COLO668 (cell line): ENCODE measurements at regions not wholly inside any gene's neighbourhood (a gene's known extent, or its start where the extent isn't known, plus 50 kb on each side); places are given as distances from the start of the nearest gene placed in this dataset.
"Not testable (repeated sequence)": the region's sequence is repeated elsewhere in the genome, so short reads cannot be mapped to it uniquely, and the experiment has no call there.

Experiments used
- DNase-seq: peaks from one replicate; lab custom pipeline; 2025; ENCODE audit not compliant: unreplicated experiment; lab: John Stamatoyannopoulos, UW

DNA sequence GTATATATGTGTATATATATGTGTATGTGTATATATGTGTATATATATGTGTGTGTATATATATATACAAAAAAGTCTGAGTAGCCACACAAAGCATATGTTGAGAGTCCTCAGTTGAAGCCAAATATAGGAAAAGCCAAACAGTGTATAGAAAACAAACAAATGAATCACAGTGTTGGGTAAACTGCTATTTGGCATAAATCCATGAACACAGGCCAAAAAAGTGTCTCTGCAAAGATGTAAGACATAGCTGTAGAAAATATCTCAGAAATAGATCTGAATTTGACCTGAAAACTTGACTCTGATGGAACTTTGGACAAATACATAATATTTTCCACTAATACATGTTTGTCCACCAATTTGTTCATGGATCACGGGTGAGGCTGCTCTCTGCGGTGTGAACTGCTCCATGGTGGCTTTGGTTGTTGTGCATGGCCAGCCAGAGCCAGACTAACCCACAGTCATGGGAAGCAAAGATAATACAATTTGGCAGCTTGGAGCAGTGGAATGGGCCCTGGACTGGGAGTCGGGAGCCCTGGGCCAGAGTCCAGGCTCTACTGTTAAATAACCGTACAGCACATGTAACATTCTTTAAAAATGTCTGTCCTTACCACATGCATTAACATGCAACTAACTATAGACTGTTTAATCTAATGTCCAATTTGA is 76.9 kb upstream of the EED start:
- no peak for DNase-seq

DNA sequence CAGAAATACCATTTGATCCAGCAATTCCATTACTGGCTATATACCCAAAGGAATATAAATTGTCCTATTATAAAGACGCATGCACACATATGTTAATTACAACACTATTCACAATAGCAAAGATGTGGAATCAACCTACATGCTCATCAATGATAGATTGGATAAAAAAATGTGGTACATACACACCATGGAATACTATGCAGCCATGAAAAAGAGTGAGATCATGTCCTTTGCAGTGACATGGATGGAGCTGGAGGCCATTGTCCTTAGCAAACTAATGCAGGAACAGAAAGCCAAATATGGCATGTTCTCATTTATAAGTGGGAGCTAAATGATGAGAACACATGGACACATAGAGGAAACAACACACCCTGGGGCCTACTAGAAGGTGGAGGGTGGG is 78.3 kb upstream of the EED start:
- not testable (repeated sequence) for DNase-seq

DNA sequence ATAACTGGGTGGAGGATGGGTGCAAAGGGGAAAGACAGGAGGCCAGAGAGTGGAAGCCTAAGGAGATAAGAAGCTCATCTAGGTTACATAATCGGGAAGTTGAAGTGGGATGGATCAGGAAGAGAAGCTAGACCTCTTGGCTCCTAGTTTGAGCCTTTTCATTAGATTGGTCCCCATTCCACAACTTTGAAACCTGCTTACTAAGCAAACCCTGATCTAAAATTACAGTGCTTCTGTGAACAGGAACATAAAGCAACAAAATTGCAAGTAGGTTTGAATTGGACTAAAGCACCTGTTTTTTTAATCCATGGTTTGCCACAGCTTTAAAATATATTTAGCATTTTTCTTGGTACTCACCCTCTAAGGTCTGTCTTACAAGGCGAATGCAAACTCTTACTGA is 80.4 kb upstream of the EED start:
- DNase-seq = no peak

DNA sequence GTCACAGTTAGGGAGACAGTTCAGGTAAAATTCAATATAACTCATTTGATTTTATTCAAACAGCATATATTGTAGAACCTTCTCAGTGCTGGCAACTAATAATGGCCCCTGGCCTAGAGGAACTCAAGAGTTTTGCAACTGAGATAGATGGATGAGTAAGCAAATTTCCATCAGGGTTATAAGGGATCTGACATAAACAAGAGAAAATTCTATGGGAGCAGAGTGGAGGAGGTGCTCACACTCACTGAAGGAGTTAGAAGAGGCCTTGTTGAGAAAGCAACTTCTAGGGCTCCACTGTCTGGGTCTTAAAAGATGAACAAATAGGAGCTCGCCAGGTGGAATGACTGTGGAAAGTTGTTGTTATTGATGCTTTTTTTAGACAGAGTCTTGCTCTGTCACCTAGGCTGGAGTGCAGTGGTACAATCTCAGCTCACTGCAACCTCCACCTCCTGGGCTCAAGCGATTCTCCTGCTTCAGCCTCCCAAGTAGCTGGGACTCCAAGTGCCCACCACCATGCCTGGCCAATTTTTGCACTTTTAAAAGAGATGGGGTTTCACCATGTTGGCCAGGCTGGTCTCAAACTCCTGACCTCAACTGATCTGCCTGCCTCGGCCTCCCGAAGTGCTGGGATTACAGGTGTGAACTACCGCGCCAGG is 81.2 kb upstream of the EED start:
- not testable (repeated sequence) for DNase-seq

DNA sequence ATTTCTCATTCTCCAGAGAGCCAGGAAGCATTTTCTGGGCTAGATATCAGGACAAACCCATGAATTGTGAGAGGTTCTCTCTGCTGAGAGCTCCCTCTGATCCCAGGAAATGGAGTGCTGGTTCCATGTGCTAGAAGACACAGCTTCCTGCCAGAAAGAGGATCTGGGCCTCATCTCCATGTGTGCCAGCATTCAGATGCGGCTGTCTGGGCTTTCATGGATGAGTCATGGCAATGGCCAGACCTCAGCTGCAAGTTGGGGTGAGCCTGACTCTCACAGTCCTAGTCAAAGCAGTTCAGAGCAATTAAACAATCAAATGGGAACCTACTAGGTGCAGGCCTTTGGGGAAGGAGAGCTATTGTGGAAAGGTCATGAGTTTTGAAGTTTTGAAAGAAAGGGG is 82.3 kb upstream of the EED start:
- DNase-seq = no peak

DNA sequence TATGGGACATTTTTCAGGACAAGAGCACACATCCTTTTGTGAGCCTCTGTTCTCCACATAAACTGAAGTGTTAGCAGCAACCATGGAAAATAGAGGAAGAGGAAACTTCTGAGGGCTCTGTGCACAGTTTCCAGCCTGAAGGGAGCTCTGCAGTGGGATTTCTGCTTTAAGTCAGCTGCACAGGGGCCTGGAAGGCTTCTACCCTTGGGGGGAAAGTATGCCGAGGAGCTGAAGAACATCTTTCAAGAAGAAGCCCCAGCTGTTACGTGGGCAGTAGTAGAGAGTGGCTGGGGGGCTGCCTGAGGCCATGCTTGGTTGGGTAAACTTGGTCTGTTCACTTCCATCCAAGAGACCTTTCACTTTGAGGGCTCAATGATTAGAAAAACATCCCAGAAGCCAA is 82.7 kb upstream of the EED start:
- no peak for DNase-seq

DNA sequence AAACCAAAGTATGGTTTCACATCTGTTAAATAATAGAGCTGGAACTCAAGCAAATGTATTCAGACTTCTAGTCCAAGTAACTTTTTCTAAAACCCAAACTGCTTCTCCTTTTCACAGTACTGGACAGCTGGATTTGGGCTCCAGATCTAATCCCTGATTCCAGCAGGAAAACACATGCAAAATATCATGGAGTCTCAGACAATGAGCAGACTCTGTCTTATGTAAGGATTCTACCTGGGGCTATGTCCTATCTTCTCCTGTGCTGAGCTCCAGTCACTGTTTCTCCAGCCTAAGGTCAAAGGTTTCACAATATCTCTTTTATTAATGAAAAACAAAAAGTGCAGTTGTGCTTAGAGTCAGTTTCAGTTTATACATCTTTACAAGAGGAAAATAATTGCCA is 83.2 kb upstream of the EED start:
- no peak for DNase-seq

DNA sequence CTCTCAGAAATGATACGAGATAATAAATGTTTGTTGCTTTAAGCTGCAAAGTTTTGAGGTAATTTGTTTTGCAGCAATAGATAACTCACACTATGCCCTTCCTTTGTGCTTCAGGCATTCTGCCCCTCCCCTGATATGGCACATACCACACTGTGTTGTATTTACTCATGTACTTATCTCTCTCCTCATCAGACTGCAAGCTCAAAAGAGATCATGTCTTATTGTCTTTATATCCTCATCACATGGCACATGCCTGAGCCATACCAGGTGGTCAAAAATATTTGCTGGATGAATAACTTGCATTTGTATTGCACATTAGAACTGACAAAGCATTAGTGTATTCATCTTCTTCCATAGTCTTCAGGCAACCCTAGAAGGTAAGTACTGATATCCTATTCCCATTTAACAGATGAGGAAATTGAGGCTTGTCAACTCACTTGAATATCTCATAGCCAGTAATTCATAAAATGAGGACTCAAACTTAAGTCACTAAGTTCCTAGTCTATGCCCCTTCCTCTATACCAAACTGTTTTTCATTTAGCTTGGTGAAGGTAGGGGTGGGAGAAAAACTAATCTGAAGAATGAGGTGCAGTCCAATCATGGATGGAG is 83.9 kb upstream of the EED start:
- peak; percentile 6 for DNase-seq

DNA sequence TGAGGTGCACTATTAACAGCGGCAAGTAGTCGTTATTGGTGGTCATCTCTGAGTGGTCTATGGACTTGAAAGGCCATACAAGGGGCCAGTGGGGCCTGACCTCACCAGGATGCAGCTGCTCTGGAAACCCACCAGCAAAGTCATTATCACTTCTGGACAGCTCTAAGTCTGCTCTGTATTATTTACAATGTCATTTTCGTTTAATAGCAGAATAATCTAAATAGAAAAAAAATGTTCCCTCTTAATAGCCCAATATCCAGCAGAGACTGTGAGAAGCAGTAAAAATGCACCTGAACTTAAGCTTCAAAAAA is 85.0 kb upstream of the EED start:
- DNase-seq = no peak

DNA sequence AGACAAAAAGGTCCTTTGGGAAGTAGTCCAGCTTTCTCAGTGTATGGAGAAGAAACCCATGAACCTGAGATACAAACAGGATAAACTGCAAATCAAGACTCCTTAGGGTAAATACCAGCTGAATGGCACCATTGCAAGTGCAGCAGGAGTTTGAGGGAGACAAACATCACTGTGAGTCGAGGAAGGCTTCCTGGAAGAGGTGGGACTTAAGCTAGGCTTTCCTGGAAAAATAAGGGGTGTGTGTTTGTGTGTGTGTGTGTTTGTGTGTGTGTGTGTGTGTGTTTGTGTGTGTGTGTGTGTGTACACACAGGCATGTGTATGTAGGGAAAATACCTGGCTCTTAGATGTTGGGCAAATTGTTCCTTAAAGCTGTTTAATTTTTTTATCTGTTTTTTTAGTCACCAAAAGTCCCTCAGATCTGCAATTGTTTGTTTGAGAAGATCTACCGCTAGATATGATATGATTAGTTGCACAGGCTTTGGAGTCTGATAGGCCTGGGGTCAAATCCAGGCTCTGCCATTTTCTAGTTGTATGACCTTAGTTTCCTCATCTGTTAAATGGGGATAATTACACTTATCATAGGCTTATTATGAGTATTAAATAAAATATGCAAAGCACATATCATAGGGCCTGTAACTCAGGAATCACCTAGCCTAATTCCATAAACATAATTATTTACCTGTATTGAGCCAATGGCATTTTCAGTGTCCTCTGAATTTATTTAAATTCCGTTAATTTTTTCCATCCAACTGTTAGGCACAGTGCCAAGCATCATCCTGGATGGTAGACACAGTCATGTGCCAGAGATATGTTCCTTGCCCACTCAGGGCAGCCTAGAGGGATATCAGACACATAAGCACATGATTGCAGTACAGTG is 85.6 kb upstream of the EED start:
- no peak for DNase-seq

DNA sequence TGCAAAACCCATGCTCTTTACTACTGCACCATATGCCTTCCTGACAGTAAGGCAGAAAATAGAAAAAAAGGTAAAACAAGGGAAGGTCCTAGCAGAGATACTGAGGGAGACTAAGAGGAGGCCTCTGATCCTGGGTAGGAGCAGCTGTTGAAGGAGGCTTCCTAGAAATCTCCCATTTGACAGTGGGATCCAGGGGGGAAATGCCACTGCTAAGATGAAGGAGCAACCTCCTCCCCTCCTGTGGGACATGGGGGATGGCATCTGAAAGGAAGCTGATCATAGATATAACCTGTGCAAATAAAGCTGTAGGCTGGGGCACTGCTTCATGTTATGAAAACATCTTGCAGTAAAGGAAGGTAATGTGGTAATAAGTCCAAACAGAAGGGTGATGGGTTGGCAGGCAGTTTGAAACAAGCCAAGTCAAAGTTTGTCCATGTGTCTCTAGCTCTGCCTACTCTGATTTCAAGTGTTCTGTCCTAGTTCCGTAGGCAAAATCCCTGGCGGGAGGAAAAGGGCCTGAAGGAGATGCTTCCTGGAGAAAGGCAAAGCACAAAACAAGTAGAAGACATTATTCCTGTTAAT is 86.7 kb upstream of the EED start:
- DNase-seq = no peak

DNA sequence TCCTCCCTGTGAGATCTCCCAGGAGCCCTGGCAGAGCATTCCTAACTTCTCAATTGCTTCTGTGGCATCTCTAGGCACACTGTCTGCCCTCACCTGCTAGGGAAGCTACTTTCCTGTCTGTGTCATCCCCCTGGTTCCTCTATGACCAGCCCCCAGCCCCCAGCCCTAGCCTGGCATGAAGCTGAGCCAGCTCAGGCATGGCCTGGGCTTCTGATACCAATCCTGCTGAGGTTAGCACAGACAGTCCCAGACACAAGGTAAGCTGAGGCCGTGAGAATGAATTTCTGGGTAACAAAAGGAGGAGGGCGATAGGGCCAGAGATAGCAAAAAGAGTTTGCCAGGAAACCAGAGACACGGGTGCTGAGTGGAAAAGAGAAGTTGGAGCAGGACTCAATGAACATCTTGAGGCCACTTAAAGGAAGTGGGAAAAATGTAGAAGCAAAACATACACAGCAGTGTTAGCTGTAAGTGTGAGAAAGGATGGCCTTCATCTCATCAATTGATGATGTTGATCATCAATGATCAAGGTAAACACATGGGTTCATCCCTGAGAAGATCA is 87.6 kb upstream of the PICALM start:
- DNase-seq = no peak

DNA sequence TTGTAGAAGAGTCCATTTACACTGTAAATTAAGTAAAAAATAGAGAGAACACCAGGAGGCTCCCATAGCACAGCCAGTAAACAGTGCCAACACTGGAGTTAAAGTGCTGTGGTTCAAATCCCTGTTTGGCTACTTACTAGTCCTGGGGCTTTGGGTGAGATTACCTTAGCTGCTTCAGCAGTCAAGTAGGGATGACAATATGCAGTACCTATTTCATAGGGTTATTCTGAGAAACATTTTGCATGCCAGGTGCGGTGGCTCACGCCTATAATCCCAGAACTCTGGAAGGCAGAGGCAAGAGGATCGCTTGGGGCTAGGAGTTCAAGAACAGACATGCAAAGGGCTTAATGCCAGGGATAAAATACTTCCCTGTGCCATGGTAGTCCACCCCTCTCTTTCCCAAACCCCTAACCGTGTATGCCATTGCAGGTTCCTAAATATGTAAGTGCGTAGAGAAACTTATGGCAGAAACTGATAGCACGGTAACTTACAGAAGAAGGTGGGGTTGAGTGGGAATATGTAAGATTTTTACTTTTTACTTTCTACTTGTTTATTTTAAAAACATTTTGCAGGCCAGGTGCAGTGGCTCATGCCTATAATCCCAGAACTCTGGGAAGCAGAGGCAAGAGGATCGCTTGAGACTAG is 86.4 kb upstream of the PICALM start:
- DNase-seq = no peak

DNA sequence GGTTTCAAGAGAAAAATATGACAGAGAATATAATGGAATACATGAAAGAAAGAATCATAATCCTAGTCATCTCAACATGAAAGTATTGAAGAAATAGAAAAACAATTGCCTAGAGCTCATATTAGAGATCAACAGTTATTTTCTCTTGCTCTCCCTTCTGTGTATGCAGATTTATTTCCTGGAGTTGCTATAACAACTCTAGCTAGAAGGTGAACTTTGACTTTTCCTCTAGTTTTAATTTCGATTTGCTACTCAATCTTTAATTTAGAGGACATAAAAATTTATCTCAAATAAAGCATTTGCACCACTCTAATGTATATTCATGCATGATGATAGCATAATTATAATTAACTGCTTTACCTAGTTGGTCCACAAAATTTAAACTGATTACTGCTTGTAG is 84.6 kb upstream of the PICALM start:
- DNase-seq = no peak

DNA sequence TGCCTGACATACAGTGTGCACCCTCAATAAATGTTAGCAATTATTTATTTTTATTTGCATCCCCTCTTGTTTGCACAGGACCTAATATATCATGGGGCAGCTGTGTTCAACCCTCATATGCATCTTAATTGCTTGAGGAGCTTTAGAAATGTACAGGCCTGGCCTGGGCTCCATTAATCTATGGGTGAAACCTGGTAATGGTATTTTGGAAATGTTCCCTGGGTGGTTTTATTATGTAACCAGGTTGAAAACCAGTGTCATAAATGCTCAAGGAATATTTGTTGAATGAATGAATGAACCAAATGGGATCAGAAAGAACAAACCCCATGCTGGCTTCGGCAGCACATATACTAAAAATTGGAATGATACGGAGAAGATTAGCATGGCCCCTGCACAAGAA is 84.0 kb upstream of the PICALM start:
- no peak for DNase-seq

DNA sequence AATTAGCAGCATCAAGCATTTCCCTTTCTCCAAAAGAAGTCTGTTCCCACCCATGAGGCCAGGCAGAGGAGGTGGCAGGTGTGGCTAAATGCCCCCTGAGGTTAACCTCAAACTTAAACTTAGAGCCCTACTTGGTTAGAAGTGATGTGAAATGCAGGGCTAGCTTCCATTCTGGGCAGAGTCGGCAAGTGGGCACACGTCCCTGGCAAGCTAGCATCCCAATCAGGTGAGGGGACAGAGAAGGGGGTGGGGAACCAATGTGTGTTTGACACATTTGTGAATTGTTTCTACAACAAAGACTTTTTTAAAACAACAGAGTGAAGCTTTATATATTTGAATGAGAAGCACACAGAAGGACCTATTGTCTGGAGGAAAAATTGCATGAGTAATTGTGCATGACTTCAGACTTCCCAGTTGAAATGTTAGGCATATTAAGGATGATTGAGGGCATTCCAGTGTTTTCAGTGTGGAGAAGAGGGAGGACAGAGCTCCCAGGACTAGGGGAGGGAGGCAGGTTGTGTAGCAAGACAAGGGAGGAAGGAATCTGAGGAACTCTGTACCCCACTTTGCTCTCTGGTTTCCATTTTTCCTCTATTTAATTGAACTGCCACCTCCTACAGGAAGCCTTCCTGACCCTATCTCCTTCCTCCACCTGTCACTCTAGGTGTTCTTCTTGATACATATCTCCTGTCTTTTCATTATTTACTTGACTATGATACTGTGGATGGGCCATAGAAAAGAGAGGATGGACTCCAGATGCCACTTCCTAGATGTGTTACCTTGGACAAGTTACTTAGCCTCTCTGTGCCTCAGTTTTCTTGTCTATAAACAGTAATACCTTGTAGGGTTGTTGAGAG is 83.3 kb upstream of the PICALM start:
- DNase-seq = no peak

DNA sequence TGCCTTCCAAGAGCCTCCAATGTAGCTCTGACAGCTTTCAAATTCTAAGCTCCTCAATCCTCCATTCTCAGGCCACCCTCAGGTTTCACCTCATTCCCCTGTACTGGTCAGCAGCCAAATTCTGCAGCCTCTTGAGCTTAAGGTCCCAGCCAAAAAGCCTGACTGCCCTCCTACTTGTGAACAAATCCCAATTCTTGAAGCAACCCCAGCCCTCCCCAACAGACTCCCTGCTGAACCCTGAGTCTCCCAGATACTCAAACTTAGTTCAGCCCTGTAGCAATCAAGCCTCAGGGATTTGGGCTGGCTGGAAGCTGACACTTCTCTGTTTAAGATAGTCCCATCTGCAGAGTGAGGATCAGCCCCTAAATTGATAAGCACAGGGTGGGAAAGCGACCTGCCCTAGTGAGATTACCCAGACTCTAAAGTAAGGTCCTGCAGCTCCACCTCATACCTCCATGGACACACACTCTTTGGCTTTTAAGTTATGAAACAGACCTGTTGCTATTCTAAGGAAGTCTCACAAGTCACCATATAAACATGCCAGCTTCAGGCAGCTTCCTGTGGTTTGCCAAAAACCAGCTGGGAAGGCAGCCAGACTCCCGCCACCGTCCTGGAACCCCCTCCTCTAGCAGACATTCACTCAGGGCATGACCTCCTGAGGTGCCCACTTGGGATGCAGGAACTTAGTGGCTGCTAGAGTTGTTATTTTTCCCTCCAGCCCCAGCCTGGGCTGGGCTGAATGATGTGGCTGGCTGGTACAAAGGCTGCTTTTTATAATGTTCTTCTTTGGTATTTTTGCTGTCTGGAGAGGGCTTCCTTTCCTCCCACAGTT is 82.5 kb upstream of the PICALM start:
- no peak for DNase-seq

DNA sequence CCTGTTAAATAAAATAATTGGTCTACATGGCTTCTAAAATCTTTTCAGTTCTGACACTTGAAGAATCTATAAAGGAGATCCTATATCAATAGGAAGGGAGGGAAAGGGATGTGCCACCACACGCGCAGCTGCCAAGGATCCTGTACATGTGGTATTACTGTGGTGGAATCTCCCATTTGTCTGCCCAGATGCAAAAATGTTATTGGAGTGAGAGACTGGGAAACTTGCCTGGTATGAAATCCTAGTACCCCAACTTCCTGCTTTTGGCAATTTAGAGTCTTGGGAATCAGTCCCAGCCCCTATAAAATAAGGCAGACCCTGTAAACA is 81.9 kb upstream of the PICALM start:
- DNase-seq = no peak

DNA sequence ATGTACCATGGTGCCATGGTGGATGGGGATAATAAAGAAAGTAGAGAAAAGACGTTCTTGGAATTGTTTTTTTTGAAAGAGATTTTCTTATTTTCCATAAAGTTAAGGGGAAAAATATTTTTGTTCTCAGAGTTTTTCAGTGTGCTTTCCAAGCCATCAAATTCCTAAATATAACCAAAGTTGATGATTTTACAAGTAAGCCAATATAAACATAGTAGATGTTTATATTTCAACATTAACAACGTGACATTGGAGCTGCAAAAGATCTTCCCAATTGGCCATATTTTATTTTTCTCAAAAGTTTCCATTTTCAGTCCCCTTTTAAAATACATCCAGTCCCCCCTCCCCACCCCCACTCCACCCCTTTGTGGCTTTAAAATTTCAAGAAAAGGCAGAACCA is 80.9 kb upstream of the PICALM start:
- DNase-seq = no peak
